ENCODE measurements at regions not wholly inside any gene's neighbourhood (a gene's known extent, or its start where the extent isn't known, plus 50 kb on each side); places are given as distances from the start of the nearest gene placed in this dataset.

DNA sequence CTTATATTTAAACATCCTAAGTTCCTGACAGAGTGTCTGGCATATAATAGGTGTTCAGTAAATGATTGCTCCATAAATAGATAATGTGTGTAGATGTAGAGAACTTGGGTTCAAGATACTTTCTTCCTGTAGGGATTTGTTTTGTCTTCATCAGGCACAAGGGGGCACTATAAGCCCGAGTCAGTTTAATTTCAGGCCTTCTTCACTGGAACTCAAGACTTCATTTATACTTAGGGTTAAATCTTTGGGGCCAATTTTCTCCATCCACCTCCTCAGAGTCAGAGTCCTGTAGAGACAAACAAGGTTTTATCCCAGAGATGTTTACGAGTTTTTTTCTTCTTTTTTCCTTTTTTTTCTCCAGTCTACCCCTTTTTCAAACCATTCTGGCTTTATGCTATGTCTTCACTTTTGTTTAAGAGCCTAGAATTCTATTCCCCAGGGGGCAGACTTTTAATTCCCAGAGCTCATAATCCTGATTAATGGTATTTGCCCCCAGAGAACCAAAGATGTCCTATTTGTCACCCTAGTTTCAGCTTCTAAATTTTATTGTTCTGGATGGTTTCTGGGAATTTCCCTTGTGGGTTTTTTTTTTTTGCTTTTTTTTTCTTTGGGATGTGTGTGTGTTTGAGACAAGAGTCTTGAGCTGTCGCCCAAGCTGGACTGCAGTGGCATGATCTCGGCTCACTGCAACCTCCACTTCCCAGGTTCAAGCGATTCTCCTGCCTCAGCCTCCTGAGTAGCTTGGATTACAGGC lies 88.4 kb downstream of the HFE start:
- DNase-seq (ENCODE audit: low spot score), result peak; percentile 52
- TF ChIP-seq, protein P1, sequence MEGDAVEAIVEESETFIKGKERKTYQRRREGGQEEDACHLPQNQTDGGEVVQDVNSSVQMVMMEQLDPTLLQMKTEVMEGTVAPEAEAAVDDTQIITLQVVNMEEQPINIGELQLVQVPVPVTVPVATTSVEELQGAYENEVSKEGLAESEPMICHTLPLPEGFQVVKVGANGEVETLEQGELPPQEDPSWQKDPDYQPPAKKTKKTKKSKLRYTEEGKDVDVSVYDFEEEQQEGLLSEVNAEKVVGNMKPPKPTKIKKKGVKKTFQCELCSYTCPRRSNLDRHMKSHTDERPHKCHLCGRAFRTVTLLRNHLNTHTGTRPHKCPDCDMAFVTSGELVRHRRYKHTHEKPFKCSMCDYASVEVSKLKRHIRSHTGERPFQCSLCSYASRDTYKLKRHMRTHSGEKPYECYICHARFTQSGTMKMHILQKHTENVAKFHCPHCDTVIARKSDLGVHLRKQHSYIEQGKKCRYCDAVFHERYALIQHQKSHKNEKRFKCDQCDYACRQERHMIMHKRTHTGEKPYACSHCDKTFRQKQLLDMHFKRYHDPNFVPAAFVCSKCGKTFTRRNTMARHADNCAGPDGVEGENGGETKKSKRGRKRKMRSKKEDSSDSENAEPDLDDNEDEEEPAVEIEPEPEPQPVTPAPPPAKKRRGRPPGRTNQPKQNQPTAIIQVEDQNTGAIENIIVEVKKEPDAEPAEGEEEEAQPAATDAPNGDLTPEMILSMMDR (IDR thresholded peaks at IDR 0.05; ENCODE audit: extremely low read depth, missing control alignments), result peak; percentile 38

DNA sequence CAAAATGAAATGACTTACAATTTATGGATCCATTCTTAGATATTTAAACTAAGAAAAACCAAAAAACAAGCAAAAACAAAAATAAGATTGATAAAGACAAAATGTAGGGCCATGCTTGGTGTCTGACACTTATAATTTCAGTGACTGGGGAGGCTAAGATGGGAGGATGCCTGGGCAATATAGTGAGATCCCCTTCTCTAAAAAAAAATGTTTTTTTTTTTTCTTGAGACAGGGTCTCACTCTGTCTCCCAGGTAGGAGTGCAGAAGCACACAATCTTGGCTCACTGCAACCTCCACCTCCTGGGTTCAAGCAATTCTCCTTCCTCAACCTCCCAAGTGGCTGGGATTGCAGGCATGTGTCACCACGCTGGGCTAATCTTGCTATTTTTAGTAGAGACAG lies 92.4 kb downstream of the HFE start:
- no peak for DNase-seq (ENCODE audit: low spot score)
- TF ChIP-seq, protein P1 (IDR thresholded peaks at IDR 0.05; ENCODE audit: extremely low read depth, missing control alignments), result no peak

DNA sequence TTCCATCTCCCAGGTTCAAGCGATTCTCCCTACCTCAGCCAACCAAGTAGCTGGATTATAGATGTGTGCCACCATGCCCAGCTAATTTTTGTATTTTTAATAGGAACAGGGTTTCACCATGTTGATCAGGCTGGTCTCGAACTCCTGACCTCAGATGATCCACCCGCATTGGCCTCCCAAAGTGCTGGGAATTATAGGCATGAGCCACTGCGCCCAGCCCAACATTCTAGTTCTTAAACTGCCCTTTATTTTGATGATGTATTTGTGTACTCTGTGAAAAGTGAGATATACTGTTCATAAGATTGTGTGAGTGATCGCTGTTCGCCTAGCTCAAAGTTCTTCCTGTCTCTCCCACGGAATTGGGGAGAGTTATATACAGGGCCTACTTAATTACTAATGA lies 93.1 kb downstream of the HFE start:
- TF ChIP-seq, protein P1 (IDR thresholded peaks at IDR 0.05; ENCODE audit: extremely low read depth, missing control alignments), result no peak
- no peak for DNase-seq (ENCODE audit: low spot score)

DNA sequence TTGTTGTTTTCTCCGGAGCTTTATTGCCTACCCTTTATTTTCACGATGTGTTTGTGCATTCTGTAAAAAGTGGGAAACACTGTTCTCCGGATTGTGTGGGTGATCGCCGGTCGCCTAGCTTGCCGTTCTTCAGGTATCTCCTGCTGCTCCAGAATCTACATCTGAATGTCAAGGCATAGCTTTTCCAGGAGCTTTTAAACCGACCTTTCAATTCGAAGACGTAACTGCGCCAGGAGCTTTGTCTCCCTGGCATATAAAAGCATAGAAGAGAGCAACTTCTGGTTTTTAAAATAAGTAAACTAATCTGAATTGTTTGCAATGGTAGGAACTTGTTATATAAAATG lies 96.0 kb downstream of the HFE start:
- no peak for DNase-seq (ENCODE audit: low spot score)
- TF ChIP-seq, protein P1 (IDR thresholded peaks at IDR 0.05; ENCODE audit: extremely low read depth, missing control alignments), result no peak

DNA sequence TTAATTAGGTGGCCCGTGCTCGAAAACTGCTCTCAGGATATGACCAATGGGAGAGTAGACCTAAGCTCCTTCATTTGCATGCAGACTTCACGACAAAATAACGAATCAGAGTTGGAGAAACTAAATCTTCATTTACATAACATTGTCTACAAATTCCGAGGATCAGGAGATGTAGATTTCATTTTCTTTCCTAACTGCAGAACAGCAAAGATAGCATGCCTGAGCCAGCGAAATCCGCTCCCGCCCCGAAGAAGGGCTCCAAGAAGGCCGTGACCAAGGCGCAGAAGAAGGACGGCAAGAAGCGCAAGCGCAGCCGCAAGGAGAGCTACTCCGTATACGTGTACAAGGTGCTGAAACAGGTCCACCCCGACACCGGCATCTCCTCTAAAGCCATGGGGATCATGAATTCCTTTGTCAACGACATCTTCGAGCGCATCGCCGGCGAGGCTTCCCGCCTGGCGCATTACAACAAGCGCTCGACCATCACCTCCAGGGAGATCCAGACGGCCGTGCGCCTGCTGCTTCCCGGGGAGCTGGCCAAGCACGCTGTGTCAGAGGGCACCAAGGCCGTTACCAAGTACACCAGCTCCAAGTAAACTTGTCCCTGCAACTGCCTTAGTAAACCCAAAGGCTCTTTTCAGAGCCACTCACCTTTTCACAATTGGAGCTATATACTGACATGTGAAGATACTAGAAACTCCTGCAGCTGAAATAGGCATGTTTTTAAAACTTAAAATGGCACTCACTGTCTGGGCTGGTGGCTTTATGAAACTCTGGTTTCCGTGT lies 96.5 kb downstream of the HFE start:
- DNase-seq (ENCODE audit: low spot score), result peak; percentile 48

DNA sequence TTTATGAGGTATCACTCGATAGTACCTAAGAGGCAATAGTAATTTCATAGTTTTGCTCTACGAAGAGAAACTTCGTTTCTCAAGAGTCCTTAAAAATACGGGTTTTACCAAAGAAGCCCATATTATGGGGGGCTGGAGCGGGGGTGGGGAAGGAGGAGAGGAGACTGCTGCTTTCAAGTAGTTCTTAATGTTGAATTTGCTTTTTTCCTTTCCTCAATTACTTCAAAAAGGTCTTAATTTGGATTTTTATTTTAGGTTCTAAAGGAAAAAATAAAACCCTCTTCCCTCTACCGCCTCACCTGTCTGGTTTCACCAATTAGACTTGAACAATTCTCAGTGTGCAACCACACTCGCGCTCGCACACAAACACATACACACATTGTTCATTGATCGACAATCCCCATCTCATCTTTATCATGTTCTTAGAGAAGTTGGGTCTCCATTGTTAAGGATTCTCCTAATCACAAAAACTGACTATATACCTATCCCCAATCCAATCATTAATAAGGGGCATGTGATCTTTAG lies 97.2 kb downstream of the HFE start:
- TF ChIP-seq, protein P1 (IDR thresholded peaks at IDR 0.05; ENCODE audit: extremely low read depth, missing control alignments), result no peak
- no peak for DNase-seq (ENCODE audit: low spot score)

More for the DNA sequence above, 96.5 kb downstream of the HFE start:
- TF ChIP-seq, protein P1 (IDR thresholded peaks at IDR 0.05; ENCODE audit: extremely low read depth, missing control alignments), result no peak

DNA sequence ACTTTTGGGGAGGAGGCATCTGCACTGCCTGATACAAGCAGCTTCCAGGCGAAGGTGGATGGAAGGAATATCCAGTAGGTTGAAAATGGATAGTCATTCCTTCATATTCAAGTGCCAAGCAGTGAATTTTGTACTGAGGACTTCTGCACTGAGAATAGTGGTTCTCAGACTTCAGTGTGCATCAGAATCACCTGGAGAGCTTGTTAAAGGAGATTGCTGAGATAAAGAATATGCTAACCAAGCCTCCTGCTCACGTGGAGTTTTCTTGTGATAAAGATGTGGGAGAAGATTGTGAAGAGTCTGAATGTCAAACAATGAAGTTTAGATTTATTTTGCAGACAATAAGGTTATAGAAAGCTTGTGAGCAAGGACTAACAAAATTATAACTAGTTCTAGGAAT lies 97.8 kb downstream of the HFE start:
- DNase-seq (ENCODE audit: low spot score), result no peak
- TF ChIP-seq, protein P1 (IDR thresholded peaks at IDR 0.05; ENCODE audit: extremely low read depth, missing control alignments), result no peak
